Esophagus muscularis mucosa (tissue), 3 donors: ENCODE measurements at regions not wholly inside any gene's neighbourhood (a gene's known extent, or its start where the extent isn't known, plus 50 kb on each side); places are given as distances from the start of the nearest gene placed in this dataset.

Experiments
- CTCF ChIP-seq, 3 experiments: fragments of 200-600 bp in 2 of 3; fragments of 450-650 bp in 1 of 3; sonication (generic) in 2 of 3; IDR thresholded peaks; one replicate each; pipeline ENCODE4 v1.5.1; 2017 to 2019; ENCODE audit warnings: antibody characterized with exemption in 3 of 3, mild to moderate bottlenecking in 2 of 3, moderate library complexity in 1 of 3
- EP300 ChIP-seq: sonication (generic); formaldehyde crosslinking; IDR thresholded peaks from one replicate; pipeline ENCODE4 v1.6.1; 2017; ENCODE audit warnings: antibody characterized with exemption

- TF ChIP-seq EP300: no peak
- TF ChIP-seq CTCF (IDR thresholded peaks at IDR 0.05): no peak
These were observed 85.9 kb upstream of the VSTM2B start for GRCh38 chr19:29439688-29440550.
